Neural cell (in vitro differentiated cells): ENCODE measurements at regions not wholly inside any gene's neighbourhood (a gene's known extent, or its start where the extent isn't known, plus 50 kb on each side); places are given as distances from the start of the nearest gene placed in this dataset.

Experiments used
- CTCF ChIP-seq: fragments of 450-650 bp; IDR thresholded peaks from 2 replicates; pipeline ENCODE4 v1.5.1; 2014; ENCODE audit warnings: antibody characterized with exemption, mild to moderate bottlenecking, moderate library complexity; ENCODE audit not compliant: poor library complexity, severe bottlenecking
- EP300 ChIP-seq: fragments of 450-650 bp; conservative IDR thresholded peaks from 2 replicates; pipeline ENCODE4 v1.6.1; 2014; ENCODE audit warnings: antibody characterized with exemption, mild to moderate bottlenecking, moderate library complexity; ENCODE audit not compliant: poor library complexity, severe bottlenecking
- EZH2 ChIP-seq: fragments of 200-600, 300-800 bp; shearing (Covaris generic), sonication (generic); IDR thresholded peaks from 2 replicates; pipeline ENCODE4 v1.6.1; 2014; ENCODE audit warnings: antibody characterized with exemption, low read length, borderline replicate concordance, mild to moderate bottlenecking; ENCODE audit not compliant: insufficient read depth, poor library complexity, severe bottlenecking
- MXI1 ChIP-seq: fragments of 450-650 bp; conservative IDR thresholded peaks from 2 replicates; pipeline ENCODE4 v1.6.1; 2014; ENCODE audit warnings: antibody characterized with exemption, mild to moderate bottlenecking; ENCODE audit not compliant: poor library complexity, severe bottlenecking
- POLR2AphosphoS5 ChIP-seq: IDR thresholded peaks from 2 replicates; pipeline ENCODE4 v1.6.1; 2012
- RAD21 ChIP-seq: fragments of 450-650 bp; conservative IDR thresholded peaks from 2 replicates; pipeline ENCODE4 v1.6.1; 2014; ENCODE audit warnings: antibody characterized with exemption, mild to moderate bottlenecking, moderate library complexity
- SMC3 ChIP-seq: fragments of 450-650 bp; conservative IDR thresholded peaks from 2 replicates; pipeline ENCODE4 v1.6.1; 2014; ENCODE audit warnings: antibody characterized with exemption, mild to moderate bottlenecking, moderate library complexity; ENCODE audit not compliant: poor library complexity
- TAF1 ChIP-seq: IDR thresholded peaks from 2 replicates; pipeline ENCODE4 v1.6.1; 2012; ENCODE audit warnings: low read depth
- TF ChIP-seq, protein P1 (sequence below): IDR thresholded peaks from 2 replicates; pipeline ENCODE4 v1.6.1; 2012; ENCODE audit warnings: borderline replicate concordance

GRCh38 chr2:65483763-65484162 lies 51.4 kb upstream of the SPRED2 start:
- TF ChIP-seq CTCF (no peak), SMC3 (no peak), RAD21 (no peak), EP300 (no peak), TAF1 (no peak), EZH2 (no peak), POLR2AphosphoS5 (no peak), MXI1 (no peak)
- TF ChIP-seq, protein P1, sequence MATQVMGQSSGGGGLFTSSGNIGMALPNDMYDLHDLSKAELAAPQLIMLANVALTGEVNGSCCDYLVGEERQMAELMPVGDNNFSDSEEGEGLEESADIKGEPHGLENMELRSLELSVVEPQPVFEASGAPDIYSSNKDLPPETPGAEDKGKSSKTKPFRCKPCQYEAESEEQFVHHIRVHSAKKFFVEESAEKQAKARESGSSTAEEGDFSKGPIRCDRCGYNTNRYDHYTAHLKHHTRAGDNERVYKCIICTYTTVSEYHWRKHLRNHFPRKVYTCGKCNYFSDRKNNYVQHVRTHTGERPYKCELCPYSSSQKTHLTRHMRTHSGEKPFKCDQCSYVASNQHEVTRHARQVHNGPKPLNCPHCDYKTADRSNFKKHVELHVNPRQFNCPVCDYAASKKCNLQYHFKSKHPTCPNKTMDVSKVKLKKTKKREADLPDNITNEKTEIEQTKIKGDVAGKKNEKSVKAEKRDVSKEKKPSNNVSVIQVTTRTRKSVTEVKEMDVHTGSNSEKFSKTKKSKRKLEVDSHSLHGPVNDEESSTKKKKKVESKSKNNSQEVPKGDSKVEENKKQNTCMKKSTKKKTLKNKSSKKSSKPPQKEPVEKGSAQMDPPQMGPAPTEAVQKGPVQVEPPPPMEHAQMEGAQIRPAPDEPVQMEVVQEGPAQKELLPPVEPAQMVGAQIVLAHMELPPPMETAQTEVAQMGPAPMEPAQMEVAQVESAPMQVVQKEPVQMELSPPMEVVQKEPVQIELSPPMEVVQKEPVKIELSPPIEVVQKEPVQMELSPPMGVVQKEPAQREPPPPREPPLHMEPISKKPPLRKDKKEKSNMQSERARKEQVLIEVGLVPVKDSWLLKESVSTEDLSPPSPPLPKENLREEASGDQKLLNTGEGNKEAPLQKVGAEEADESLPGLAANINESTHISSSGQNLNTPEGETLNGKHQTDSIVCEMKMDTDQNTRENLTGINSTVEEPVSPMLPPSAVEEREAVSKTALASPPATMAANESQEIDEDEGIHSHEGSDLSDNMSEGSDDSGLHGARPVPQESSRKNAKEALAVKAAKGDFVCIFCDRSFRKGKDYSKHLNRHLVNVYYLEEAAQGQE = no peak
